ENCODE measurements at regions not wholly inside any gene's neighbourhood (a gene's known extent, or its start where the extent isn't known, plus 50 kb on each side); places are given as distances from the start of the nearest gene placed in this dataset.
"Not testable (repeated sequence)": the region's sequence is repeated elsewhere in the genome, so short reads cannot be mapped to it uniquely, and the experiment has no call there.

DNA sequence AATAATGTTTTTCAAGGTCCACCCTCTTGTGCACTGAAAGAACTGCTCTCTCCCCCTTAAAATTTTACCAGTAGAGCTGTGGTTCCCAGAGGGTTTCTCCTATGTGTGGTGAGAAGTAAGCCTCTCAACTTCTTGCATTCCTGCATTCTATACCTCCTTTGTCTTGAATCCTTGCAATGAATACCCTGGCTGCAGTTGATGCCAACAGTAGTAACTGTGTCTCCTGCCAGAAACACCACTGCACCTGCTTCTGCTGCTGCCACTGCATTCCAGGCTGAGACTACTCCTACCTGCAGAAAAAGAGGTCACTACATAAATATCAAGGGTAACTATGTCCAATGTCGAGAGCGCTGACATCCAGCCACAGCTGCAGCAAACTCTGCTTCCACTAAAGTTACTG lies 203.7 kb downstream of the TMEM167A start:
- H3K27ac ChIP-seq (ENCODE audit: low read length): no peak overlapping the region
- H3K4me1 ChIP-seq (ENCODE audit: control insufficient read depth, insufficient read depth, low read length): no peaks in the 10 kb centered on the region
- DNase-seq (ENCODE audit: low read depth, low spot score) (no peak), ATAC-seq (no peak)
- intact Hi-C loops (cut with micrococcal nuclease; ENCODE audit: unreplicated experiment) (no loop called here), in situ Hi-C loops (cut with HindIII; ENCODE audit: low pct_unique_long_range_greater_than_20kb, low sequenced_read_pairs) (no loop called here)
- no peak overlapping the region for H3K4me3 ChIP-seq (ENCODE audit: low read depth in 2 of 2, low read length in 2 of 2)
- no peak for TF ChIP-seq SIN3A (IDR thresholded peaks at IDR 0.05; ENCODE audit: borderline replicate concordance, insufficient read depth, low read depth, low read length)
- TF ChIP-seq TCF7L2 (IDR thresholded peaks at IDR 0.05; ENCODE audit: low read depth, low read length): no peak
- TF ChIP-seq, protein P1, sequence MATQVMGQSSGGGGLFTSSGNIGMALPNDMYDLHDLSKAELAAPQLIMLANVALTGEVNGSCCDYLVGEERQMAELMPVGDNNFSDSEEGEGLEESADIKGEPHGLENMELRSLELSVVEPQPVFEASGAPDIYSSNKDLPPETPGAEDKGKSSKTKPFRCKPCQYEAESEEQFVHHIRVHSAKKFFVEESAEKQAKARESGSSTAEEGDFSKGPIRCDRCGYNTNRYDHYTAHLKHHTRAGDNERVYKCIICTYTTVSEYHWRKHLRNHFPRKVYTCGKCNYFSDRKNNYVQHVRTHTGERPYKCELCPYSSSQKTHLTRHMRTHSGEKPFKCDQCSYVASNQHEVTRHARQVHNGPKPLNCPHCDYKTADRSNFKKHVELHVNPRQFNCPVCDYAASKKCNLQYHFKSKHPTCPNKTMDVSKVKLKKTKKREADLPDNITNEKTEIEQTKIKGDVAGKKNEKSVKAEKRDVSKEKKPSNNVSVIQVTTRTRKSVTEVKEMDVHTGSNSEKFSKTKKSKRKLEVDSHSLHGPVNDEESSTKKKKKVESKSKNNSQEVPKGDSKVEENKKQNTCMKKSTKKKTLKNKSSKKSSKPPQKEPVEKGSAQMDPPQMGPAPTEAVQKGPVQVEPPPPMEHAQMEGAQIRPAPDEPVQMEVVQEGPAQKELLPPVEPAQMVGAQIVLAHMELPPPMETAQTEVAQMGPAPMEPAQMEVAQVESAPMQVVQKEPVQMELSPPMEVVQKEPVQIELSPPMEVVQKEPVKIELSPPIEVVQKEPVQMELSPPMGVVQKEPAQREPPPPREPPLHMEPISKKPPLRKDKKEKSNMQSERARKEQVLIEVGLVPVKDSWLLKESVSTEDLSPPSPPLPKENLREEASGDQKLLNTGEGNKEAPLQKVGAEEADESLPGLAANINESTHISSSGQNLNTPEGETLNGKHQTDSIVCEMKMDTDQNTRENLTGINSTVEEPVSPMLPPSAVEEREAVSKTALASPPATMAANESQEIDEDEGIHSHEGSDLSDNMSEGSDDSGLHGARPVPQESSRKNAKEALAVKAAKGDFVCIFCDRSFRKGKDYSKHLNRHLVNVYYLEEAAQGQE (IDR thresholded peaks at IDR 0.05; ENCODE audit: insufficient read depth in 1 of 2, low read depth in 2 of 2, low read length in 1 of 2): no peak
- TF ChIP-seq POLR2AphosphoS5 (IDR thresholded peaks at IDR 0.05; ENCODE audit: low read depth, low read length): no peak
- TF ChIP-seq, protein P2, sequence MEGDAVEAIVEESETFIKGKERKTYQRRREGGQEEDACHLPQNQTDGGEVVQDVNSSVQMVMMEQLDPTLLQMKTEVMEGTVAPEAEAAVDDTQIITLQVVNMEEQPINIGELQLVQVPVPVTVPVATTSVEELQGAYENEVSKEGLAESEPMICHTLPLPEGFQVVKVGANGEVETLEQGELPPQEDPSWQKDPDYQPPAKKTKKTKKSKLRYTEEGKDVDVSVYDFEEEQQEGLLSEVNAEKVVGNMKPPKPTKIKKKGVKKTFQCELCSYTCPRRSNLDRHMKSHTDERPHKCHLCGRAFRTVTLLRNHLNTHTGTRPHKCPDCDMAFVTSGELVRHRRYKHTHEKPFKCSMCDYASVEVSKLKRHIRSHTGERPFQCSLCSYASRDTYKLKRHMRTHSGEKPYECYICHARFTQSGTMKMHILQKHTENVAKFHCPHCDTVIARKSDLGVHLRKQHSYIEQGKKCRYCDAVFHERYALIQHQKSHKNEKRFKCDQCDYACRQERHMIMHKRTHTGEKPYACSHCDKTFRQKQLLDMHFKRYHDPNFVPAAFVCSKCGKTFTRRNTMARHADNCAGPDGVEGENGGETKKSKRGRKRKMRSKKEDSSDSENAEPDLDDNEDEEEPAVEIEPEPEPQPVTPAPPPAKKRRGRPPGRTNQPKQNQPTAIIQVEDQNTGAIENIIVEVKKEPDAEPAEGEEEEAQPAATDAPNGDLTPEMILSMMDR (IDR thresholded peaks at IDR 0.05): no peak
- no TSS peak for BruUV-seq (replicated peaks)
- H3K36me3 ChIP-seq (ENCODE audit: control insufficient read depth, insufficient read depth, low read length): no peaks in the 10 kb centered on the region
- H3K27me3 ChIP-seq (ENCODE audit: control insufficient read depth, insufficient read depth, low read length): no peaks in the 10 kb centered on the region
- H3K9me3 ChIP-seq (ENCODE audit: control insufficient read depth, insufficient read depth, low read depth, low read length): no peaks in the 10 kb centered on the region
- CTCF ChIA-PET: no interaction called here
- POLR2A ChIA-PET: no interaction called here

DNA sequence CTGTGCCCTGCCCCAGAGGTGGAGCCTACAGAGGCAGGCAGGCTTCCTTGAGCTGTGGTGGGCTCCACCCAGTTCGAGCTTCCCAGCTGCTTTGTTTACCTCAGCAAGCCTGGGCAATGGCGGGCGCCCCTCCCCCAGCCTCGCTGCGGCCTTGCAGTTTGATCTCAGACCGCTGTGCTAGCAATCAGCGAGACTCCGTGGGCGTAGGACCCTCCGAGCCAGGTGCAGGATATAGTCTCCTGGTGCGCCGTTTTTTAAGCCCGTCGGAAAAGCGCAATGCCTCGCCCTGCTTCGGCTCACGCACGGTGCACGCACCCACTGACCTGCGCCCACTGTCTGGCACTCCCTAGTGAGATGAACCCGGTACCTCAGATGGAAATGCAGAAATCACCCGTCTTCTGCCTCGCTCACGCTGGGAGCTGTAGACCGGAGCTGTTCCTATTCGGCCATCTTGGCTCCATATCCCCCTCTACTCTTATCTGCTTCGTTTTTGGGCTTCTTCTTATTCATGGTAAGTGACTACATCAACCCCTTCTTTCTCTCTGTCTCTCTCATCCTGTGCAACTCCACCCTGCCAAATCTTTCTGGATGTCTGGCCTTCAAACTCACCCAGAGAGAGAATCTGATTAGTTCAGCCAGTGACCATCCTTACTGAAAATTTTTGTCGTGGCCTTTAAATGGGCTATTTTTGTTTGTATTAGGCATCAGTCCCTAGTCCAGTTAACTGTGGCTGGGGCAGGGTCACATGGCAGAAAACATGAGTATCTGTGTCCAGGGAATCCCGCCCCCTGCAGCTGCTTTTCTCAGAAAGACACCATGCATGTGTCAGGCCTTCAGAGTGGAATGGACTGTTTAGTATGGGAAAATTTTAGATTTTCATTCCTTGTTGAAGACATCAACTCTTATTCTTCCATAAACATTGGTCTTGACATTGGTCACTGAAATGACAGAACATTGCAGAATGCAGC lies 204.6 kb downstream of the TMEM167A start:
- intact Hi-C loops (cut with micrococcal nuclease; ENCODE audit: unreplicated experiment); BruUV-seq (replicated peaks); DNase-seq (ENCODE audit: low read depth, low spot score); POLR2A ChIA-PET; ATAC-seq; CTCF ChIA-PET; in situ Hi-C loops (cut with HindIII; ENCODE audit: low pct_unique_long_range_greater_than_20kb, low sequenced_read_pairs); H3K27ac ChIP-seq (ENCODE audit: low read length); H3K4me1 ChIP-seq (ENCODE audit: control insufficient read depth, insufficient read depth, low read length); H3K36me3 ChIP-seq (ENCODE audit: control insufficient read depth, insufficient read depth, low read length); H3K4me3 ChIP-seq (ENCODE audit: low read depth in 2 of 2, low read length in 2 of 2); H3K9me3 ChIP-seq (ENCODE audit: control insufficient read depth, insufficient read depth, low read depth, low read length); H3K27me3 ChIP-seq (ENCODE audit: control insufficient read depth, insufficient read depth, low read length): not testable (repeated sequence)

DNA sequence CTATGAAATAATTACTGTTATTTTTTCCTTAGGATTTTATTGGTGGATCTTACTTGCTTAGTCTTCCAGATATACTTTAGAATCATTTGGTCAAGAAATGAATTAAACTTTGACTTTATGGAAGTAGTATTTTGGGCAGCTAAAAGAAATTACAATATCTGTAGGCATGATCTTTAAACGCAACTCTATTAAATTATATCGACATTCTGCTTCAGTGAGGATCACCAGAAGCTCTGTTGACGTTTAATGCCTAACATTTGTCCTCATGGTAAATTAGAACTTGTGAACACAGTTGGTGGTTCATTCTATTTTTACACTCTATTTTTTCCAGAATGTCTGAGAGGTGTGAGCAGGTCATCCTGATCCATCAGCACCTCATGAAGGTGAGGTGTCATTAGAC lies 211.6 kb downstream of the TMEM167A start:
- H3K4me3 ChIP-seq (ENCODE audit: low read depth in 2 of 2, low read length in 2 of 2): no peak overlapping the region
- no peaks in the 10 kb centered on the region for H3K4me1 ChIP-seq (ENCODE audit: control insufficient read depth, insufficient read depth, low read length)
- POLR2A ChIA-PET: no interaction called here
- no TSS peak for BruUV-seq (replicated peaks)
- no peak overlapping the region for H3K27ac ChIP-seq (ENCODE audit: low read length)
- in situ Hi-C loops (cut with HindIII; ENCODE audit: low pct_unique_long_range_greater_than_20kb, low sequenced_read_pairs) (no loop called here), intact Hi-C loops (cut with micrococcal nuclease; ENCODE audit: unreplicated experiment) (no loop called here)
- H3K9me3 ChIP-seq (ENCODE audit: control insufficient read depth, insufficient read depth, low read depth, low read length): no peaks in the 10 kb centered on the region
- DNase-seq (ENCODE audit: low read depth, low spot score) (no peak), ATAC-seq (no peak)
- no peaks in the 10 kb centered on the region for H3K27me3 ChIP-seq (ENCODE audit: control insufficient read depth, insufficient read depth, low read length)
- no peaks in the 10 kb centered on the region for H3K36me3 ChIP-seq (ENCODE audit: control insufficient read depth, insufficient read depth, low read length)
- TF ChIP-seq, protein P2 (IDR thresholded peaks at IDR 0.05): no peak
- TF ChIP-seq, protein P1 (IDR thresholded peaks at IDR 0.05; ENCODE audit: insufficient read depth in 1 of 2, low read depth in 2 of 2, low read length in 1 of 2): no peak
- no peak for TF ChIP-seq POLR2AphosphoS5 (IDR thresholded peaks at IDR 0.05; ENCODE audit: low read depth, low read length)
- TF ChIP-seq TCF7L2 (IDR thresholded peaks at IDR 0.05; ENCODE audit: low read depth, low read length): no peak
- TF ChIP-seq SIN3A (IDR thresholded peaks at IDR 0.05; ENCODE audit: borderline replicate concordance, insufficient read depth, low read depth, low read length): no peak
- CTCF ChIA-PET: no interaction called here
